OCI-LY3 (cell line): ENCODE measurements at regions not wholly inside any gene's neighbourhood (a gene's known extent, or its start where the extent isn't known, plus 50 kb on each side); places are given as distances from the start of the nearest gene placed in this dataset.

Experiments used
- H2AFZ ChIP-seq: fragments of 200-600, 300-600 bp; shearing (Covaris generic); 2 replicates; pipeline ENCODE4 v1.6.0; 2014; ENCODE audit warnings: antibody characterized with exemption, low read depth, low read length
- H3K27ac ChIP-seq: fragments of 200-600, 300-600 bp; sonication (generic); 2 replicates; pipeline ENCODE4 v1.5.1; 2014; ENCODE audit warnings: mild to moderate bottlenecking, low read length, moderate library complexity, mixed read lengths
- H3K27me3 ChIP-seq: fragments of 200-600, 300-600 bp; sonication (generic); 2 replicates; pipeline ENCODE4 v1.6.1; 2014; ENCODE audit warnings: low read depth, low read length, mixed read lengths
- H3K36me3 ChIP-seq: fragments of 200-600, 300-600 bp; sonication (generic); replicated peaks from 2 replicates; pipeline ENCODE3; 2014; ENCODE audit warnings: low read depth, low read length, mixed read lengths
- H3K4me1 ChIP-seq: fragments of 300-600, 200-600 bp; sonication (generic); 2 replicates; pipeline ENCODE4 v1.6.1; 2014; ENCODE audit warnings: low read length, mixed read lengths
- H3K4me2 ChIP-seq: fragments of 200-600, 300-600 bp; sonication (generic); 2 replicates; pipeline ENCODE4 v1.6.1; 2014; ENCODE audit warnings: low read length, mixed read lengths
- H3K4me3 ChIP-seq: fragments of 300-600, 200-600 bp; sonication (generic); 2 replicates; pipeline ENCODE4 v1.5.1; 2014; ENCODE audit warnings: antibody characterized with exemption, mild to moderate bottlenecking, low read length, moderate library complexity
- H3K79me2 ChIP-seq: fragments of 300-600, 200-600 bp; shearing (Covaris generic); 2 replicates; pipeline ENCODE4 v1.6.1; 2014; ENCODE audit warnings: mild to moderate bottlenecking, low read length, mixed read lengths
- H3K9ac ChIP-seq: fragments of 300-600, 200-600 bp; shearing (Covaris generic); 2 replicates; pipeline ENCODE4 v1.6.0; 2014; ENCODE audit warnings: mild to moderate bottlenecking, low read length, moderate library complexity
- H3K9me3 ChIP-seq: fragments of 200-600, 300-600 bp; shearing (Covaris generic); 2 replicates; pipeline ENCODE4 v1.6.1; 2014; ENCODE audit warnings: low read length, mixed read lengths; ENCODE audit not compliant: insufficient read depth
- H4K20me1 ChIP-seq: fragments of 200-600, 300-600 bp; sonication (generic); 2 replicates; pipeline ENCODE4 v1.6.1; 2016; ENCODE audit warnings: low read length, mixed read lengths; ENCODE audit not compliant: insufficient read depth
- CTCF ChIP-seq: fragments of 200-600, 300-600 bp; sonication (generic); IDR thresholded peaks from 2 replicates; pipeline ENCODE4 v1.5.1; 2014; ENCODE audit warnings: antibody characterized with exemption, low read length, low read depth
- EZH2phosphoT487 ChIP-seq: fragments of 200-600 bp; shearing (Covaris generic); IDR thresholded peaks from 2 replicates; pipeline ENCODE4 v1.6.1; 2018; ENCODE audit warnings: antibody characterized with exemption, mixed run types, low read depth

- Histone ChIP-seq H2AFZ (no peak overlapping the region), H4K20me1 (no peaks in the 10 kb centered on the region), H3K9me3 (no peaks in the 10 kb centered on the region), H3K27me3 (no peaks in the 10 kb centered on the region), H3K9ac (no peak overlapping the region), H3K4me3 (no peak overlapping the region), H3K27ac (no peak overlapping the region), H3K36me3 (no peaks in the 10 kb centered on the region), H3K4me2 (no peak overlapping the region), H3K4me1 (0 out of 2 replicates have a peak, but pooled peaks cover 6% of the 10 kb centered on the region), H3K79me2 (no peaks in the 10 kb centered on the region)
- TF ChIP-seq EZH2phosphoT487, result no peak
These were observed 99.1 kb downstream of the MACIR start for GRCh38 chr5:103357636-103358035.

- H3K4me2 ChIP-seq, result no peak overlapping the region
- no peak overlapping the region for H3K4me3 ChIP-seq
- 0 out of 2 replicates have a peak, but pooled peaks cover 6% of the 10 kb centered on the region for H3K4me1 ChIP-seq
- no peaks in the 10 kb centered on the region for H3K27me3 ChIP-seq
- no peak overlapping the region for H3K27ac ChIP-seq
- H3K9ac ChIP-seq, result no peak overlapping the region
- H3K9me3 ChIP-seq, result no peaks in the 10 kb centered on the region
- TF ChIP-seq EZH2phosphoT487 (no peak), CTCF (no peak)
- H4K20me1 ChIP-seq, result no peaks in the 10 kb centered on the region
- H3K36me3 ChIP-seq, result no peaks in the 10 kb centered on the region
- H2AFZ ChIP-seq, result no peak overlapping the region
- H3K79me2 ChIP-seq, result no peaks in the 10 kb centered on the region
These were observed 98.0 kb downstream of the MACIR start for GRCh38 chr5:103356350-103357091.

- H3K79me2 ChIP-seq, result no peaks in the 10 kb centered on the region
These were observed 97.0 kb downstream of the MACIR start for GRCh38 chr5:103355579-103355978.

GRCh38 chr5:103354446-103354845 lies 95.9 kb downstream of the MACIR start:
- no peak overlapping the region for H3K9ac ChIP-seq
- H3K27ac ChIP-seq, result no peak overlapping the region
- H4K20me1 ChIP-seq, result no peaks in the 10 kb centered on the region
- H3K36me3 ChIP-seq, result no peaks in the 10 kb centered on the region
- H3K27me3 ChIP-seq, result no peaks in the 10 kb centered on the region
- H3K4me3 ChIP-seq, result no peak overlapping the region
- H3K9me3 ChIP-seq, result no peaks in the 10 kb centered on the region
- TF ChIP-seq EZH2phosphoT487, result no peak
- TF ChIP-seq CTCF, result no peak
- H2AFZ ChIP-seq, result no peak overlapping the region
- no peaks in the 10 kb centered on the region for H3K79me2 ChIP-seq
- 0 out of 2 replicates have a peak, but pooled peaks cover 6% of the 10 kb centered on the region for H3K4me1 ChIP-seq
- no peak overlapping the region for H3K4me2 ChIP-seq

More at GRCh38 chr5:103355579-103355978, 97.0 kb downstream of the MACIR start:
- Histone ChIP-seq H3K4me2 (no peak overlapping the region), H2AFZ (no peak overlapping the region), H3K9ac (no peak overlapping the region), H4K20me1 (no peaks in the 10 kb centered on the region), H3K36me3 (no peaks in the 10 kb centered on the region), H3K27ac (no peak overlapping the region), H3K4me3 (no peak overlapping the region), H3K9me3 (no peaks in the 10 kb centered on the region), H3K27me3 (no peaks in the 10 kb centered on the region), H3K4me1 (0 out of 2 replicates have a peak, but pooled peaks cover 6% of the 10 kb centered on the region)
- TF ChIP-seq EZH2phosphoT487 (no peak), CTCF (no peak)
